GM18868 (cell line): ENCODE measurements at regions not wholly inside any gene's neighbourhood (a gene's known extent, or its start where the extent isn't known, plus 50 kb on each side); places are given as distances from the start of the nearest gene placed in this dataset.
"Not testable (repeated sequence)": the region's sequence is repeated elsewhere in the genome, so short reads cannot be mapped to it uniquely, and the experiment has no call there.

Experiments used
- ATAC-seq: cut with Tn5 transposase; IDR thresholded peaks from one replicate; pipeline ENCODE4 v1.9.1; 2021; ENCODE audit warnings: mild to moderate bottlenecking, moderate library complexity; ENCODE audit not compliant: unreplicated experiment

DNA sequence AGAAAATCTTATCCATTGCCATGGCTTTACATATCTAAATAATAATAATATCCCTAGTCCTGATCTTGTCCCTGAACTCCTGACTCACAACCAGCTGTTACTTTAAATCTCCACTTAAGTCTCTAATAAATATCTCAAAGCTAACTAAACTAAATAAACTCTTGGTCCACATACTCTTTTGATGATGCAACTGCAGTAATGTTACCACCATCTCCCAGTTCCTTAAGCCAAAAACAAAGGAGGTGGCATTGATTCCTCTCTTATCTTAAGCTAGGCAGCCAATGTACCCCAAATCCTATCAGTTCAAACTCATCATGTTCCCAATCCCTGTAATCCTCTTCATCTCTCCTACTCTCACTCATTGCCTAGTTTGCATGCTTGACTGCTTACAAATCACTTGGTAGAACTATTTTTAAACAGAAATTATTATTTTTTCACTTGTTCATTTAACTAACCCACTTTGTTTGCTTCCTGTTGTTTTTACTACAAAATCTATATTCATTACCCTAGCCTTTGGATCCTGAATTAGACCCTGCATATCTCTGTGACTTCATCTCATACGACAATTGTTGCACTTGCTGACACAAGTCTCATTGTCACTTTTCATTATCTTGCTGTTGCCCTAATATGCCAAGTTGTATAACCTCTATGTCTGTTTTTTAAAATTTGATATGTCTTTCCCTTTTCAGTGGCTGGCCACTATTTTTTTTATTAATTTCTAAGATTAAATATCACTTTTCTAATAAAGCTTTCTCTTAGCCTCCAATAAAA, 462.2 kb downstream of the ZPLD1 start:
- ATAC-seq, result no peak

- no peak for ATAC-seq
Observed at GRCh38 chr3:102904629-102905028, 469.8 kb downstream of the ZPLD1 start.

- ATAC-seq, result no peak
Observed at GRCh38 chr3:102905811-102906210, 471.0 kb downstream of the ZPLD1 start.

DNA sequence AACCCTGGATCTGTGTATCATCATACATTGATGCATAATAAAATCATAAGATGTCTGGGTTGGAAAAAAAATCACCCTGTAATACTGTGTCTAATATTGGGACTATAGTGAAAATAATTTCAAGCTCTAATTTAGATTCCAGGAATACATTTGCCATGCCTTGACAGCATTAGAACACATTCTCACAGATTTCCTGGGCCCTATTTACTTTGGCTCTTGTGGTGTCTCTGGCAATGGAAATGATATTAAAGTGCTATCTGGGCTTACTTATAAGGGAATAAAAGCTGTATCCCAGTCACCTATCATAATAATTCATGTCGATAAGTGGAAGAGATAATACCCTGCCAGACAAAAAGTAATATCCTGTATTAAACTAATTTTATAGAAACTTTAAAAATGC, 472.0 kb downstream of the ZPLD1 start:
- ATAC-seq, result no peak

- ATAC-seq, result no peak
Observed at GRCh38 chr3:102909904-102910303, 475.1 kb downstream of the ZPLD1 start.

DNA sequence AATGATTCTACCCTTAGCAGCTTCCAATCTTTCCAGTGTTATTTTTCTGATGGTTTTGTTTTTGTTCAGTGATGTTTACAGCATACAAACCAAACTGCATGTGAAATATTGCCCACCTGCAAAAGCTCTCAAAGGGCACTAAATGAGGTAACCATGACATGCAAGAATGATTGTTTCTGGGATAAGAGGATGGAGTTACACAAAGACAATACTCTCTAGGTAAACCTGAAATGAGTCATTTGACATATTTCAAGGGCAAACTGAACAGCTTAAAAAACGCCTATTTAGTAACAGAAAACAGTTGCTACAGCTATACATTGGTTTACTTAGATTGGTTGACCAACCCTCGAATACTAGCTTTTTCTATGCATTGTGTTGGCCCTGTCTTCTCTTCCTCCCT, 481.7 kb downstream of the ZPLD1 start:
- no peak for ATAC-seq

DNA sequence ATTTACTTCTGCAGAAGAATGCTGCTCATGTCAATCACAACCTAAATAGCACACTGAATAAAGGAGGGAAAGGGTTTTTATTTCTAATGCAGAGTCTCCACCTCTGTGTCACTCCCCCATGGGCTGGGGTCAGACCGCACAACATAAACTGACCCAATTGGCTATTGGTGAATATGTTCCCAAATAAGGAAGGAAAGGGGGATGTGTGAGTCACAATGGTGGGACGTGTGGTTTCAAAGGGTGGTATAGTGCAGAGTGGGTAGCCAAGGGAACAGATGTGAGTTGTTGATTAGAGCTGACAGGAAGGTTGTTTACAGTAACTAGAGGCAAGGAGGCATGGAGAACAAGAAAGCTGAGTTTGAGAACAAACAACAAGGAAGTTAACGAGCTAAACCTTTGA, 491.8 kb downstream of the ZPLD1 start:
- no peak for ATAC-seq

DNA sequence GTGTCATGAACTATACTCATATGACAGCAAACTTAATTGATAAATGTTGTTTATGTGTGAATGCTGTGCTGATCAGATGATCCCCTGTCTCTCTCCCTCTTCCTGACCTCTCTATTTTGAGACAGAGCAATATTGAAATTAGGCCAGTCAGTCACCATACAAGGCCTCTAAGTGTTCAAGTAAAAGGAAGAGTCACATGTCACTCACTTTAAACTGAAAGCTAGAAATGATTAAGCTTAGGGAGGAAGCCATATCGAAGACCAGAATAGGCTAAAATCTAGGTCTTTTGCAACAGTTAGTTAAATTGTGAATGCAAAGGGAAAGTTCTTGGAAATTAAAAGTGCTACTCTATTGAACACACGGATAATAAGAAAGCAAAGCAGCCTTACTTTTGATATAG, 498.6 kb downstream of the ZPLD1 start:
- ATAC-seq, result no peak

- ATAC-seq, result no peak
Observed at GRCh38 chr3:102936511-102937045, 501.8 kb downstream of the ZPLD1 start.

- ATAC-seq, result no peak
Observed at GRCh38 chr3:102941786-102942185, 507.0 kb downstream of the ZPLD1 start.

DNA sequence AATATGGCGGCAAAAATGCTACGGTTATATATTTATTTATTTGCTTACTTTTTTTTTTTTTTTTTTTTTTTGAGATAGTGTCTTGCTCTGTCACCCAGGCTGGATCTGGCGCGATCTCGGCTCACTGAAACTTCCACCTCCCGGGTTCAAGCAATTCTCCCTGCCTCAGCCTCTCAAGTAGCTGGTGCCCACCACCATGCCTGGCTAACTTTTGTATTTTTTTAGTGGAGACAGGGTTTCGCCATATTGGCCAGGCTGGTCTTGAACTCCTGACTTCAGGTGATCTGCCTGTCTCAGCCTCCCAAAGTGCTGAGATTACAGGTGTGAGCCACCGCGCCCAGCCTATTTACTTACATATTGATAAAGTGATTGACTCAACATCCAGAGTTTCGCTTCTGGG, 511.6 kb downstream of the ZPLD1 start:
- not testable (repeated sequence) for ATAC-seq

GRCh38 chr3:102972350-102972749, 537.5 kb downstream of the ZPLD1 start:
- no peak for ATAC-seq

DNA sequence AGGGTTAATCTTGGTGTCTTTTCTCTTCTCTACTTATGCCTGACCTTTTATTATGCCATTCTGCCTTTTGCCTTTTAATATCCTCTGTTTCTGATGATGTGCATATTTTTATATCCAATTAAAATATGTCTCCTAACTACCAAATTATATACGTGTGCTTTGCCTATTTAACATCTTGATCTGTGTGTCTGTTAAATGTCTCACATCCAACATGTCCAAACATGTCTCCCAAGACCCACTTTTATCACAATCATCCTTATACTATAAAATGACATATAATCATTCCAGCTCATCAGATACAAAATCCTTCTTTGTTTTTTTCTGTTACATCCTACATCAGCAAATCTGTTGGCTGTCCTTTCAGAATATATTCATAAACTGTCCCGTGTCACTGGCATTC, 539.5 kb downstream of the ZPLD1 start:
- ATAC-seq, result no peak

GRCh38 chr3:102979191-102979590, 544.4 kb downstream of the ZPLD1 start:
- ATAC-seq, result no peak

- no peak for ATAC-seq
Observed at GRCh38 chr3:102979682-102980354, 545.0 kb downstream of the ZPLD1 start.

DNA sequence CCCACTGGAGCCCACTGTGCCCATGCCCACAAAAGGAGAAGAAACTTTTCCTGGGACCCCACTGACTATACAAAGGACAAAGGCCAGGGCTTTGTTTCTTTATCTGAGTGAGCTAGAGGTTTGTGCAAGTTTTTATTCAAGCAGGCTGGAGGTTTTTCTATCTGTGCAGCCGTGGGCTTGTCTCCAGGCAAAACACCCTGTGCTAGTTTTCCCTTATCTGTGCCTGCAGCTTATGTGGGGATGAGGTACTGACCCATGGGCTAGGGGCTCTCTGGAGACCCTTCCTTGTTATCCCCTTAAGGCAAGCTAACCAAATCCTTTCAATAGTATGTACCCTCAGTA, 545.5 kb downstream of the ZPLD1 start:
- no peak for ATAC-seq

GRCh38 chr3:103002425-103003176, 567.8 kb downstream of the ZPLD1 start:
- ATAC-seq, result no peak

DNA sequence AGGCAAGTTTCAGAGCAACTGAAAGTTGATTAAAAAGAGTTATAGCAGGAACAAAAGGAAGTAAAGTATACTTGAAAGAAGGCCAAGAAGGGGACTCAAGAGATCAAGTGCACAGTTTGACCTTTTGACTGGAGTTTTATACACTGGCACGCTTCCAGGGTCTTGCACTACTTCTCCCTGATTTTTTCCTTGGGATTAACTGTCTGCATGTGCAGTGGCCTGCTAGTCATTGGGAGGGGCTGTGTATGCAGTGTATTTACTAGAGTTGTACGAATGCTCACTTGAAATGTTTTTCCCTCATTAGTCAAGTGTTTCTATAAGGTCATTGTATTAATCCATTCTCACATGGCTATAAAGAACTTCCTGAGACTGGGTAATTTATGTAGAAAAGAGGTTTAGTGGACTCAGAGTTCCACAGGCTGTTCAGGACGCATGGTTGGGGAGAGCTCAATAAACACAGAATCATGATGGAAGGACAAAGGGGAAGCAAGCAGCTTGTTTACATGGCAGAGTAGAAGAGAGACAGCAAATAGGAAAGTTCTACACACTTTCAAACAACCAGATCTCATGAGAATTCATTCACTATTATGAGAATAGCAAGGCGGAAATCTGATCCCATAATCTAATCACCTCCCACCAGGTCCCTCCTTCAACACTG, 571.8 kb downstream of the ZPLD1 start:
- ATAC-seq, result no peak

DNA sequence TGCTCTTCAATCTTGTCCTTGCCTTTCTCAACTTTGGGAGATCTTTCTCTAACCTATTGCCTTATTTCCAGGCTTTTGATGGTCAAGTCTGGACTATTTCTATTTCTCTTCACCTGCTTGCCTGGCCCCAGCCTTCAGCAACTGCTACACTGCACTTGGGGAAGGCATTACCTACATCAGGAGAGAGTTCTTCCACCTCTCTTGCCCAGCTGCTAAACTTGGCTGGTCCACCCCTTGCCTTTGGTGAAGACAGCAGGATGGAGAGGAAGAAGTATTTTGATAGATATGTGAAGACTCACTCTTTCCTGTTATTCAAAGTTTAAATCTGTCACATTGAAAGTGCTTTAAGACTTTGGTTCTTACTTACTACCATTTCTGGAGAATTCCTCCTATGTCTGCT, 574.8 kb downstream of the ZPLD1 start:
- ATAC-seq, result no peak

- no peak for ATAC-seq
Observed at GRCh38 chr3:103025880-103026279, 591.1 kb downstream of the ZPLD1 start.

DNA sequence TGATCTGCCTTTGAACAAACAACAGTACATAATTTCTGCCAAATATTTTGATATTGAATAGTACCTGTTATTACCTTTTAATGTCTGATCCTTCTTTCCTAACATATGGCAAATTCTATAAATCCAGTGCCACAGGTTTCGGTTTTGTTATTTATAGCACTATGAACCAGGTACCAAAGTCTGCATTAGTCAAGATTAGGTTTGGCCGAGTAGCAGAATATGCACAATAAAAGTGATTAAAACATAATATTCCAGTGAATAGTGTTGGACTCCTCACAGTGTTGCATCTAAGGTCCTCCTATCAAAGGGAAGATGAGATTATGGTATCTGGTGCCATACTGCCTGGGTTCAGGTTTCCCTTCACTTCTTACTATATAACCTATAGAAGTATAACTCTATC, 599.0 kb downstream of the ZPLD1 start:
- ATAC-seq, result no peak
